ENCODE measurements at regions not wholly inside any gene's neighbourhood (a gene's known extent, or its start where the extent isn't known, plus 50 kb on each side); places are given as distances from the start of the nearest gene placed in this dataset.
"Not testable (repeated sequence)": the region's sequence is repeated elsewhere in the genome, so short reads cannot be mapped to it uniquely, and the experiment has no call there.

DNA sequence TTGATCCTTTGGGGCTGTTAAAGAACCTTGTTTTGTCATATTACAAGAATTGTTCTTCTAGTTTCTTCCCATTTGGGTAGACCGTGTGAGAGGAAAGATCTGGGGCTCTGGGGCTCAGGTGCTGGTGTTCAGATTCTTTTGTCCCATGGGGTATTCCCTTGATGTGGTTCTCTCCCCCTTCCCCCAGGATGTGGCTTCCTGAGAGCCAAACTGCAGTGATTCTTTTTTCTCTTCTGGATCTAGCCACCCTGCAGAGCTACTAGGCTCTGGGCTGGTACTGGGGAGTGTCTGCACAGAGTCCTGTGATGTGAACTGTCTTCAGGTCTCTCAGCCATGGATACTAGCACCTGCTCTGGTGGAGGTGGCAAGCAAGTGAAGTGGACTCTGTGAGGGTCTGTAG, 480.5 kb upstream of the MAN1A1 start:
- DNase-seq (ENCODE audit: low read depth), result no peak
- in situ Hi-C loops (cut with HindIII; ENCODE audit: low sequenced_read_pairs), result no loop called here
- TF ChIP-seq, protein P1, sequence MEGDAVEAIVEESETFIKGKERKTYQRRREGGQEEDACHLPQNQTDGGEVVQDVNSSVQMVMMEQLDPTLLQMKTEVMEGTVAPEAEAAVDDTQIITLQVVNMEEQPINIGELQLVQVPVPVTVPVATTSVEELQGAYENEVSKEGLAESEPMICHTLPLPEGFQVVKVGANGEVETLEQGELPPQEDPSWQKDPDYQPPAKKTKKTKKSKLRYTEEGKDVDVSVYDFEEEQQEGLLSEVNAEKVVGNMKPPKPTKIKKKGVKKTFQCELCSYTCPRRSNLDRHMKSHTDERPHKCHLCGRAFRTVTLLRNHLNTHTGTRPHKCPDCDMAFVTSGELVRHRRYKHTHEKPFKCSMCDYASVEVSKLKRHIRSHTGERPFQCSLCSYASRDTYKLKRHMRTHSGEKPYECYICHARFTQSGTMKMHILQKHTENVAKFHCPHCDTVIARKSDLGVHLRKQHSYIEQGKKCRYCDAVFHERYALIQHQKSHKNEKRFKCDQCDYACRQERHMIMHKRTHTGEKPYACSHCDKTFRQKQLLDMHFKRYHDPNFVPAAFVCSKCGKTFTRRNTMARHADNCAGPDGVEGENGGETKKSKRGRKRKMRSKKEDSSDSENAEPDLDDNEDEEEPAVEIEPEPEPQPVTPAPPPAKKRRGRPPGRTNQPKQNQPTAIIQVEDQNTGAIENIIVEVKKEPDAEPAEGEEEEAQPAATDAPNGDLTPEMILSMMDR (IDR thresholded peaks at IDR 0.05; ENCODE audit: low read depth, low read length, missing control alignments), result no peak
- no peak overlapping the region for H3K4me3 ChIP-seq (ENCODE audit: low read depth, low read length)

DNA sequence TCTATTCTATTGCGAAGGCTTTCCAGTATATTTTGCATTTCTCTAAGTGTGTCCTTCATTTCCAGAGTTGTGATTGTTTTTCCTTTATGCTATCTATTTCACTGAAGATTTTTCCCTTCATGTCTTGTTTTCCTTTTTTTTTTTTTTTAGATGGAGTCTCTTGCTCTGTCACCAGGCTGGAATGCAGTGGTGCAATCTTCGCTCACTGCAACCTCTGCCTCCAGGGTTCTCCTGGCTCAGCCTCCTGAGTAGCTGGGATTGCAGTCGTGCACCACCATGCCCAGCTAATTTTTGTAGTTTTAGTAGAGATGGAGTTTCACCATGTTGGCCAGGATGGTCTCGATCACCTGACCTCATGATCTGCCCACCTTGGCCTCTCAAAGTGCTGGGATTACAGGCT, 479.9 kb upstream of the MAN1A1 start:
- in situ Hi-C loops (cut with HindIII; ENCODE audit: low sequenced_read_pairs); DNase-seq (ENCODE audit: low read depth); H3K4me3 ChIP-seq (ENCODE audit: low read depth, low read length): not testable (repeated sequence)

DNA sequence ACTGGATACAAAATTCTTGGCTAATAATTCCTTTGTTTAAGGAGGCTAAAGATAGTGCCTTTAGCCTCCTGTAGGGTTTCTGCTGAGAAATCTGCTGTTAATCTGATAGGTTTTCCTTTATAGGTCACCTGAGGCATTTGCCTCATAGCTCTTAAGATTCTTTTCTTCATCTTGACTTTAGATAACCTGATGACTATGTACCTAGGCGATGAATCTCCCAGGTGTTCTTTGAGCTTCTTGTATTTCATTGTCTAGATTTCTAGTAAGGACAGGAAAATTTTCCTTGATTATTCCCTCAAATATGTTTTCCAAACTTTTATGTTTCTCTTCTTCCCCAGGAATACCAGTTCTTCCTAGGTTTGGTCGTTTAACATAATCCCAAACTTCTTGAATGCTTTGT, 479.4 kb upstream of the MAN1A1 start:
- no peak for DNase-seq (ENCODE audit: low read depth)
- TF ChIP-seq, protein P1 (IDR thresholded peaks at IDR 0.05; ENCODE audit: low read depth, low read length, missing control alignments), result no peak
- H3K4me3 ChIP-seq (ENCODE audit: low read depth, low read length), result no peak overlapping the region
- in situ Hi-C loops (cut with HindIII; ENCODE audit: low sequenced_read_pairs), result no loop called here

DNA sequence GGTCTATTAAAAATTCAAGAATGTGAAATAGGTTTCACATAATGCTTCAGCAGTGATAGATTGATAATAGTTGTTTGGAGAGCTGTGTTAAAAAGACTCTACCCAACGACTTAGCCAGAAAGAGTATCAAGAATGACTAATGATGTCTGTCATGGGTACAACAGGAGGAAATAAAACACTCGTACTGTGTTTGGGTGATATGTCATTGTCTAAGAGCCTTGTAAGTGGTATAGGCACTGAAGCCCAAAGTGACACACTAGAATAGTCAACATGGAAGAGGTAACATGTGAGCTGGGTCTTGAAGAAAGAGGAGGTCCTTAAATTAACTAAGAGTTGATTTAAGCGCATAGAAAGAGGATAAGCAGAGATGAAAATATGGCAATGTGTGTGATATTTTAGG, 471.8 kb upstream of the MAN1A1 start:
- no peak for DNase-seq (ENCODE audit: low read depth)
- in situ Hi-C loops (cut with HindIII; ENCODE audit: low sequenced_read_pairs), result no loop called here
- H3K4me3 ChIP-seq (ENCODE audit: low read depth, low read length), result no peak overlapping the region
- TF ChIP-seq, protein P1 (IDR thresholded peaks at IDR 0.05; ENCODE audit: low read depth, low read length, missing control alignments), result no peak

DNA sequence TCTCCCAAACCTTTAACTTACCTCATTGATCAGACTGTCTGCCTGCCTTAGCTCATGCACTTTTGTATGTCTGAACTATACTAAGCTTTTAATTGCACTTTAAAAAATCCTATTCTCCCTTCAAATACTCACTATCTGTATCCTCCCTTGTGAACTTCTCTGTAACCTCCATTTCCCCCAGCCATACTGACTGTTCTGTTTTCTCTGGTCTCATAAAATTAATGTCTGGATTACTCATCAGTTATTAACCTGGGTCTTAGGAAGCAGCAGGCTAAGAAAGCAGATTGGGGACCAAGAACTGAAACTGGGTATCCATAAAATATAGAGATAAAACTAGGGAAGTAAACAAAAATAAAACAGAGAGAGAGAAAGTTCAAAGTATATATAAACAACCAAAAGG, 469.3 kb upstream of the MAN1A1 start:
- no peak for DNase-seq (ENCODE audit: low read depth)
- no peak overlapping the region for H3K4me3 ChIP-seq (ENCODE audit: low read depth, low read length)
- in situ Hi-C loops (cut with HindIII; ENCODE audit: low sequenced_read_pairs), result no loop called here
- TF ChIP-seq, protein P1 (IDR thresholded peaks at IDR 0.05; ENCODE audit: low read depth, low read length, missing control alignments), result no peak

DNA sequence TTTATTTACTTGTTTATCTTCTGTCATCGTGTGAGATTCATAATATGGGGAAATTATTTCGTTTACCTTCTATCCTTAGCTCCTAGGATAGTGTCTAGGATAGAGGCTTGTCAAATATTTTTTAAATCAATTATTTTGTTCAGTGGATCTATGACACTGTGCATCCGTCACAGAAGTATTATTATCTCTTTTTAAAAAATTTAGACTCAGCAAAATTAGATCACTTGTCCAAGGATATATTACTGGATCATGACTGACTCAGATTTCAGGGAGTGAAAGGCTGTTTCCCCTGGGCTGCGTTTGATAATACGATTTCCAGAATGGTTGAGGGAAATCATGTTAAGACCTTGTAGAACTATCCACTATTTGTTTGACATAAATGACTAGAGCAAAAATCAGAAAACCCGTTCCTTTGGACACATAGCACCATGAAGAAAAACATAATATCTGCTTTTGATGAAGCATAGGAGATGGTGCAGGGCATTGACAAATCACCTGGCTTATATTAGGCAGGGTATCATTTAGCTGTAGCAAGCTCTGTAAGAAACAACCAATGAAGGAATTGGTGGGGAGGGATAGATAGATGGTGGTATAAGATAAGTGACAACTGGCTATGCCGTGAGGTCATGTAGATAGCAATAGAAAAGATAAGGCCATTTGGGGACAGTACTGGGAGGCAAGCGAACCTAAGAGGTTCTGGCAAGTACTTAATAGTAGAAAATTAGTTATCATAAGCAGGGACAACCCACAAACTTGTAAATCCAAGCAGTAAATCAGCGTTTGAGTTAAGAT, 465.2 kb upstream of the MAN1A1 start:
- in situ Hi-C loops (cut with HindIII; ENCODE audit: low sequenced_read_pairs), result no loop called here
- H3K4me3 ChIP-seq (ENCODE audit: low read depth, low read length), result no peak overlapping the region
- DNase-seq (ENCODE audit: low read depth), result no peak
- TF ChIP-seq, protein P1 (IDR thresholded peaks at IDR 0.05; ENCODE audit: low read depth, low read length, missing control alignments), result no peak

DNA sequence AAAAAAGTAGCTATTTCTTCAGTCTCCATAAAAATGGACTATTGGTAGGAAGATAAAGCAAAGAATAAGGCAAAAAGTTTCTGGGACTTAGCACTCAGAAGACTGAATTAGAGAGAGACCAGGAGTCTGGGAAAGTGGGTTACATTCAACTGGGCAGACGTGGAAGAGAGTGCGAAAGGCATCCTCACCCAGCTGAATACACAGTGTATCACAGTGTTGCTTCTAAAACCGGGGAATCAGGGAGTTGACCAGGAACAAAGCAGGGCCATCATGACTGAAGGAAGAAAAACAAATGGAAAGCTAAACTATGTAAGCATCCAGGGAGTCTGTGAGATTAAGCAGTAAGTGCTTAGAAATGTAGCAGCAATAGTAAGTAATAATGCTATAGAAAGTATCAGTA, 452.9 kb upstream of the MAN1A1 start:
- in situ Hi-C loops (cut with HindIII; ENCODE audit: low sequenced_read_pairs), result no loop called here
- no peak overlapping the region for H3K4me3 ChIP-seq (ENCODE audit: low read depth, low read length)
- no peak for DNase-seq (ENCODE audit: low read depth)
- TF ChIP-seq, protein P1 (IDR thresholded peaks at IDR 0.05; ENCODE audit: low read depth, low read length, missing control alignments), result no peak
